Aorta (tissue), 5 donors: ENCODE measurements at regions not wholly inside any gene's neighbourhood (a gene's known extent, or its start where the extent isn't known, plus 50 kb on each side); places are given as distances from the start of the nearest gene placed in this dataset.
A peak's percentile ranks its signal among the peaks of the same experiment; 100 is the strongest.

Experiments
- ATAC-seq: fragments of 200-7000 bp; cut with Tn5 transposase; one replicate; pipeline ENCODE4 v1.9.1; 2022; ENCODE audit warnings: moderate library complexity; ENCODE audit not compliant: low FRiP score
- DNase-seq, 2 donors: peaks; one replicate each; pipeline ENCODE4 v3.0.0-alpha.2; 2020
- H3K27ac ChIP-seq, 2 donors: one replicate each; pipeline ENCODE4 v1.5.1; 2013; ENCODE audit warnings: low read length in 2 of 2, mild to moderate bottlenecking in 2 of 2, moderate library complexity in 2 of 2, control low read depth in 1 of 2, inconsistent platforms in 1 of 2, low read depth in 1 of 2
- H3K27me3 ChIP-seq, 2 donors: one replicate each; pipeline ENCODE4 v1.6.1; 2013; ENCODE audit warnings: control low read depth in 1 of 2, low read length in 1 of 2, mild to moderate bottlenecking in 1 of 2, moderate library complexity in 1 of 2; ENCODE audit not compliant: insufficient read depth in 2 of 2, control insufficient read depth in 1 of 2
- H3K36me3 ChIP-seq, 2 donors: one replicate each; pipeline ENCODE4 v1.6.1; 2013; ENCODE audit warnings: control low read depth in 1 of 2, low read length in 1 of 2, mild to moderate bottlenecking in 1 of 2; ENCODE audit not compliant: insufficient read depth in 2 of 2, control insufficient read depth in 1 of 2
- H3K4me1 ChIP-seq, 2 donors: one replicate each; pipeline ENCODE4 v1.6.1; 2013; ENCODE audit warnings: low read length in 2 of 2, control low read depth in 1 of 2, mild to moderate bottlenecking in 1 of 2, moderate library complexity in 1 of 2; ENCODE audit not compliant: insufficient read depth in 2 of 2, control insufficient read depth in 1 of 2
- H3K4me3 ChIP-seq, 2 donors: one replicate each; pipeline ENCODE4 v1.5.1; 2013; ENCODE audit warnings: low read length in 2 of 2, control low read depth in 1 of 2, mild to moderate bottlenecking in 1 of 2
- H3K9me3 ChIP-seq: one replicate; pipeline ENCODE4 v1.6.1; 2013; ENCODE audit warnings: mild to moderate bottlenecking, low read length; ENCODE audit not compliant: control insufficient read depth
- WGBS, 2 donors: extraction: QIAGEN DNeasy Blood & Tissue Kit; methylation state at CpG; one replicate each; pipeline ENCODE4 v1.1.7; 2013; 5-methylcytosine and 5-hydroxymethylcytosine counted together
- intact Hi-C, 2 donors: fragments of 100-400 bp; cut with DNase I; formaldehyde crosslinking; loops; one replicate each; pipeline versions ENCODE4 v1.14.2 to v1.15.0; 2022
- donor health status: healthy with polysubstance abuse.
- donor health status: Bipolar disorder and iron deficiency.
- donor health status: DM: no; HTN: no; CAD: no.
- donor health status: DM: no; HTN: no; CAD: no.
- donor health status: DM: yes; HTN: yes; CAD: no.

- intact Hi-C loops = no loop called here
- Histone ChIP-seq H3K9me3 (no peaks in the 10 kb centered on the region), H3K4me3 (no peak overlapping the region), H3K36me3 (no peaks in the 10 kb centered on the region), H3K4me1 (no peaks in the 10 kb centered on the region), H3K27ac (no peak overlapping the region), H3K27me3 (no peaks in the 10 kb centered on the region)
- DNase-seq = no peak
- WGBS, 2 donors = 78 to 90% methylated on average over 1 of the region's 1 CpG
- ATAC-seq = no peak
Observed at GRCh38 chr12:28948685-28949084, 200.4 kb upstream of the FAR2 start.

GRCh38 chr12:28949184-28949583 lies 199.9 kb upstream of the FAR2 start:
- Histone ChIP-seq H3K27me3 (no peaks in the 10 kb centered on the region), H3K4me3 (no peak overlapping the region), H3K27ac (no peak overlapping the region), H3K36me3 (no peaks in the 10 kb centered on the region), H3K9me3 (no peaks in the 10 kb centered on the region), H3K4me1 (no peaks in the 10 kb centered on the region)
- 86 to 90% methylated on average over 1 of the region's 1 CpG for WGBS, 2 donors
- no peak for DNase-seq
- ATAC-seq = no peak
- intact Hi-C loops = no loop called here

GRCh38 chr12:28950049-28950448 lies 199.0 kb upstream of the FAR2 start:
- Histone ChIP-seq H3K4me3 (no peak overlapping the region), H3K27me3 (no peaks in the 10 kb centered on the region), H3K9me3 (no peaks in the 10 kb centered on the region), H3K27ac (no peak overlapping the region), H3K36me3 (no peaks in the 10 kb centered on the region), H3K4me1 (no peaks in the 10 kb centered on the region)
- ATAC-seq = no peak
- no peak for DNase-seq
- intact Hi-C loops = no loop called here

GRCh38 chr12:28951935-28952334 lies 197.1 kb upstream of the FAR2 start:
- no peaks in the 10 kb centered on the region for H3K9me3 ChIP-seq
- no peaks in the 10 kb centered on the region for H3K4me1 ChIP-seq
- H3K36me3 ChIP-seq = no peaks in the 10 kb centered on the region
- H3K4me3 ChIP-seq = no peak overlapping the region
- WGBS, 2 donors = 61 to 75% methylated on average over 1 of the region's 1 CpG
- DNase-seq (no peak), ATAC-seq (no peak)
- no peak overlapping the region for H3K27ac ChIP-seq
- no peaks in the 10 kb centered on the region for H3K27me3 ChIP-seq
- intact Hi-C loops = no loop called here

GRCh38 chr12:28954333-28954732 lies 194.7 kb upstream of the FAR2 start:
- no peaks in the 10 kb centered on the region for H3K4me1 ChIP-seq
- H3K27ac ChIP-seq = no peak overlapping the region
- no peaks in the 10 kb centered on the region for H3K27me3 ChIP-seq
- no peaks in the 10 kb centered on the region for H3K36me3 ChIP-seq
- no peak overlapping the region for H3K4me3 ChIP-seq
- H3K9me3 ChIP-seq = no peaks in the 10 kb centered on the region
- ATAC-seq (no peak), DNase-seq (no peak)
- intact Hi-C loops = no loop called here

- Histone ChIP-seq H3K4me3 (no peak overlapping the region), H3K27ac (no peak overlapping the region), H3K27me3 (no peaks in the 10 kb centered on the region), H3K4me1 (no peaks in the 10 kb centered on the region), H3K9me3 (no peaks in the 10 kb centered on the region), H3K36me3 (no peaks in the 10 kb centered on the region)
- ATAC-seq (no peak), DNase-seq (no peak)
- intact Hi-C loops = no loop called here
- WGBS, 2 donors = 40 to 62% methylated on average over 2 of the region's 2 CpGs
Observed at GRCh38 chr12:28955491-28955890, 193.6 kb upstream of the FAR2 start.

- H3K4me1 ChIP-seq = no peaks in the 10 kb centered on the region
- H3K9me3 ChIP-seq = no peaks in the 10 kb centered on the region
- no peaks in the 10 kb centered on the region for H3K36me3 ChIP-seq
- no peak for DNase-seq
- no peaks in the 10 kb centered on the region for H3K27me3 ChIP-seq
- intact Hi-C loops = no loop called here
- no peak overlapping the region for H3K27ac ChIP-seq
- no peak for ATAC-seq
- H3K4me3 ChIP-seq = no peak overlapping the region
Observed at GRCh38 chr12:28955931-28956330, 193.1 kb upstream of the FAR2 start.

GRCh38 chr12:28958553-28959195 lies 190.4 kb upstream of the FAR2 start:
- intact Hi-C loops = no loop called here
- no peaks in the 10 kb centered on the region for H3K27me3 ChIP-seq
- H3K4me3 ChIP-seq = no peak overlapping the region
- no peaks in the 10 kb centered on the region for H3K36me3 ChIP-seq
- H3K9me3 ChIP-seq = no peaks in the 10 kb centered on the region
- 75 to 82% methylated on average over 2 of the region's 2 CpGs for WGBS, 2 donors
- no peak overlapping the region for H3K27ac ChIP-seq
- ATAC-seq = peak; percentile 69
- no peak for DNase-seq
- no peaks in the 10 kb centered on the region for H3K4me1 ChIP-seq

- ATAC-seq = no peak
- no peak for DNase-seq
- Histone ChIP-seq H3K27me3 (no peaks in the 10 kb centered on the region), H3K4me3 (no peak overlapping the region), H3K36me3 (no peaks in the 10 kb centered on the region), H3K27ac (no peak overlapping the region), H3K9me3 (no peaks in the 10 kb centered on the region), H3K4me1 (peaks cover 0 to 3% of the 10 kb centered on the region in 2 donors)
- intact Hi-C loops = no loop called here
- 9 to 45% methylated on average over 1 of the region's 1 CpG for WGBS, 2 donors
Observed at GRCh38 chr12:28961948-28962384, 187.1 kb upstream of the FAR2 start.
